KMS-11 (cell line): ENCODE measurements at regions not wholly inside any gene's neighbourhood (a gene's known extent, or its start where the extent isn't known, plus 50 kb on each side); places are given as distances from the start of the nearest gene placed in this dataset.

Experiments used
- H2AFZ ChIP-seq: fragments of 200-600 bp; sonication (generic); 2 replicates; pipeline ENCODE4 v1.6.1; 2016; ENCODE audit warnings: antibody characterized with exemption, mixed run types, low read depth
- H3K27ac ChIP-seq: fragments of 200-600 bp; sonication (generic); 2 replicates; pipeline ENCODE4 v1.6.1; 2016; ENCODE audit warnings: mild to moderate bottlenecking, mixed run types
- H3K27me3 ChIP-seq: fragments of 200-600 bp; sonication (generic); 2 replicates; pipeline ENCODE4 v1.6.1; 2017; ENCODE audit warnings: mild to moderate bottlenecking, low read depth, mixed run types, moderate library complexity; ENCODE audit not compliant: insufficient read depth
- H3K36me3 ChIP-seq: fragments of 200-600 bp; sonication (generic); 2 replicates; pipeline ENCODE4 v1.6.1; 2017; ENCODE audit warnings: mild to moderate bottlenecking, mixed run types; ENCODE audit not compliant: insufficient read depth
- H3K4me1 ChIP-seq: fragments of 200-600 bp; sonication (generic); 2 replicates; pipeline ENCODE4 v1.6.1; 2016; ENCODE audit warnings: mild to moderate bottlenecking, low read depth, mixed run types; ENCODE audit not compliant: poor library complexity, severe bottlenecking
- H3K4me2 ChIP-seq: fragments of 200-600 bp; sonication (generic); 2 replicates; pipeline ENCODE4 v1.7.0; 2016; ENCODE audit warnings: mild to moderate bottlenecking, mixed run types
- H3K4me3 ChIP-seq: fragments of 200-600 bp; sonication (generic); IDR thresholded peaks from 2 replicates; pipeline ENCODE4 v1.6.1; 2017; ENCODE audit warnings: low read depth, low read length, mixed read lengths; ENCODE audit not compliant: insufficient read depth
- H3K79me2 ChIP-seq: fragments of 200-600 bp; sonication (generic); 2 replicates; pipeline ENCODE4 v1.6.1; 2016; ENCODE audit warnings: low read depth, mixed run types; ENCODE audit not compliant: insufficient read depth
- H3K9ac ChIP-seq: fragments of 200-600 bp; sonication (generic); 2 replicates; pipeline ENCODE4 v1.6.1; 2016; ENCODE audit warnings: mild to moderate bottlenecking, mixed run types
- H4K20me1 ChIP-seq: fragments of 200-600 bp; sonication (generic); 2 replicates; pipeline ENCODE4 v1.6.1; 2016; ENCODE audit warnings: mild to moderate bottlenecking, mixed run types; ENCODE audit not compliant: insufficient read depth
- TF ChIP-seq, protein P1 (sequence below): fragments of 200-600 bp; sonication (generic); conservative IDR thresholded peaks from 2 replicates; pipeline ENCODE4 v1.6.1; 2017; ENCODE audit warnings: low read depth, mild to moderate bottlenecking, antibody characterized with exemption, low read length, moderate library complexity, mixed read lengths

DNA sequence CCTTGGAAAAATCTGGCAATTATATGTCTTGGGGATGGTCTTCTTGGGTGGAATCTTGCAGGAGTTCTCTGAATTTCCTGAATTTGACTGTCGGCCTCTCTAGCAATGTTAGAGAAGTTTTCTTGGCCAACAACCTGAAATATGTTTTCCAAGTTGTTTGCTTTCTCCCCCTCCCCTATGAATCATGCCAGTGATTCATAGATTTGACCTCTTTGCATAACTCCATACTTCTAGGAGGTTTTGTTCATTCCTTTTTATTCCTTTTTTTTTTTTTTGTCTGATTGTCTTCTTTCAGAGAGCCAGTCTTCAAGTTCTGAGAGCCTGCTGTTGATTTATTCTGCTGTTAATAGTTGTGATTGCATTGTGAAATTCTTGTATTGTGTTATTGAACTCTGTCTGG lies 56.7 kb upstream of the SLC44A1 start:
- H3K4me2 ChIP-seq, result no peak overlapping the region
- H3K79me2 ChIP-seq, result no peaks in the 10 kb centered on the region
- TF ChIP-seq, protein P1, sequence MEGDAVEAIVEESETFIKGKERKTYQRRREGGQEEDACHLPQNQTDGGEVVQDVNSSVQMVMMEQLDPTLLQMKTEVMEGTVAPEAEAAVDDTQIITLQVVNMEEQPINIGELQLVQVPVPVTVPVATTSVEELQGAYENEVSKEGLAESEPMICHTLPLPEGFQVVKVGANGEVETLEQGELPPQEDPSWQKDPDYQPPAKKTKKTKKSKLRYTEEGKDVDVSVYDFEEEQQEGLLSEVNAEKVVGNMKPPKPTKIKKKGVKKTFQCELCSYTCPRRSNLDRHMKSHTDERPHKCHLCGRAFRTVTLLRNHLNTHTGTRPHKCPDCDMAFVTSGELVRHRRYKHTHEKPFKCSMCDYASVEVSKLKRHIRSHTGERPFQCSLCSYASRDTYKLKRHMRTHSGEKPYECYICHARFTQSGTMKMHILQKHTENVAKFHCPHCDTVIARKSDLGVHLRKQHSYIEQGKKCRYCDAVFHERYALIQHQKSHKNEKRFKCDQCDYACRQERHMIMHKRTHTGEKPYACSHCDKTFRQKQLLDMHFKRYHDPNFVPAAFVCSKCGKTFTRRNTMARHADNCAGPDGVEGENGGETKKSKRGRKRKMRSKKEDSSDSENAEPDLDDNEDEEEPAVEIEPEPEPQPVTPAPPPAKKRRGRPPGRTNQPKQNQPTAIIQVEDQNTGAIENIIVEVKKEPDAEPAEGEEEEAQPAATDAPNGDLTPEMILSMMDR, result no peak
- H3K4me1 ChIP-seq, result peaks cover 34% of the 10 kb centered on the region
- H2AFZ ChIP-seq, result no peak overlapping the region
- H3K27me3 ChIP-seq, result no peaks in the 10 kb centered on the region
- H3K36me3 ChIP-seq, result no peaks in the 10 kb centered on the region
- no peaks in the 10 kb centered on the region for H4K20me1 ChIP-seq
- no peak overlapping the region for H3K27ac ChIP-seq
- no peak overlapping the region for H3K4me3 ChIP-seq
- H3K9ac ChIP-seq, result no peak overlapping the region

- H3K27me3 ChIP-seq, result no peaks in the 10 kb centered on the region
- no peak overlapping the region; the same call in 1 of the 2 replicates for H3K4me2 ChIP-seq
- TF ChIP-seq, protein P1, result no peak
- H3K36me3 ChIP-seq, result no peaks in the 10 kb centered on the region
- no peak overlapping the region for H2AFZ ChIP-seq
- no peak overlapping the region for H3K4me3 ChIP-seq
- H3K4me1 ChIP-seq, result peaks cover 43% of the 10 kb centered on the region
- H4K20me1 ChIP-seq, result no peaks in the 10 kb centered on the region
- no peaks in the 10 kb centered on the region for H3K79me2 ChIP-seq
- H3K27ac ChIP-seq, result no peak overlapping the region
- no peak overlapping the region for H3K9ac ChIP-seq
Observed at GRCh38 chr9:105188746-105189145, 55.7 kb upstream of the SLC44A1 start.

GRCh38 chr9:105191508-105192121 lies 52.8 kb upstream of the SLC44A1 start:
- Histone ChIP-seq H4K20me1 (no peaks in the 10 kb centered on the region), H3K4me3 (no peak overlapping the region), H3K4me2 (peak overlapping the region; percentile 39), H3K36me3 (no peaks in the 10 kb centered on the region), H3K4me1 (peaks cover 43% of the 10 kb centered on the region), H3K79me2 (no peaks in the 10 kb centered on the region), H3K27me3 (no peaks in the 10 kb centered on the region), H2AFZ (no peak overlapping the region), H3K9ac (no peak overlapping the region), H3K27ac (peak overlapping the region; percentile 5; the same call in 1 of the 2 replicates)
- TF ChIP-seq, protein P1, result no peak

- TF ChIP-seq, protein P1, result no peak
- Histone ChIP-seq H3K36me3 (no peaks in the 10 kb centered on the region), H3K4me2 (no peak overlapping the region), H3K27ac (no peak overlapping the region), H3K4me1 (peaks cover 42% of the 10 kb centered on the region), H2AFZ (no peak overlapping the region), H3K79me2 (no peaks in the 10 kb centered on the region), H4K20me1 (no peaks in the 10 kb centered on the region), H3K9ac (no peak overlapping the region), H3K27me3 (no peaks in the 10 kb centered on the region), H3K4me3 (no peak overlapping the region)
Observed at GRCh38 chr9:105193560-105193959, 50.9 kb upstream of the SLC44A1 start.
